HCT116 (cell line): ENCODE measurements at regions not wholly inside any gene's neighbourhood (a gene's known extent, or its start where the extent isn't known, plus 50 kb on each side); places are given as distances from the start of the nearest gene placed in this dataset.

Experiments used
- ATAC-seq: fragments of 200-7000 bp; cut with Tn5 transposase; 2 replicates; pipeline ENCODE4 v1.9.1; 2020; ENCODE audit warnings: mild to moderate bottlenecking, moderate library complexity
- BruUV-seq: library from RNA; stranded (reverse); fragments of 400-500 nt; replicated peaks from 2 replicates; lab custom pipeline; 2021; lab: Mats Ljungman, UMichigan
- CTCF ChIA-PET: fragments of 300-600 bp; sonication (Branson Sonifier 250); formaldehyde crosslinking; loops from one replicate; lab custom pipeline; 2021; ENCODE audit warnings: antibody characterized with exemption; lab: Charles Lee
- POLR2A ChIA-PET: fragments of 300-600, 350-600 bp; sonication (Branson Sonifier 250); formaldehyde crosslinking; loops from one replicate; lab custom pipeline; 2021; ENCODE audit warnings: antibody characterized with exemption; lab: Charles Lee
- RAD21 ChIA-PET, 2 experiments: fragments of 300-600 bp; sonication (Branson Sonifier 250); formaldehyde crosslinking; loops; one replicate each; lab custom pipeline; 2023; ENCODE audit warnings: low total read pairs in 2 of 2; ENCODE audit not compliant: uncharacterized antibody in 2 of 2, unreplicated experiment in 2 of 2, low non-redundant PET in 1 of 2; lab: Charles Lee
- DNase-seq: peaks from one replicate; pipeline ENCODE4 v3.0.0-alpha.2; 2010; ENCODE audit warnings: low read depth, low spot score
- H2AFZ ChIP-seq: fragments of 200-600 bp; shearing (Covaris generic), sonication (generic); 2 replicates; pipeline ENCODE4 v1.6.1; 2017; ENCODE audit warnings: low read depth, mixed run types, mixed read lengths, antibody characterized with exemption, low read length; ENCODE audit not compliant: poor library complexity, severe bottlenecking
- H3K27ac ChIP-seq: 2 replicates; pipeline ENCODE4 v1.5.1; 2012; ENCODE audit warnings: low read depth, low read length
- H3K27me3 ChIP-seq: fragments of 200-600 bp; sonication (generic); 2 replicates; pipeline ENCODE4 v1.6.1; 2016; ENCODE audit warnings: mixed run types, low read length, mixed read lengths; ENCODE audit not compliant: insufficient read depth
- H3K36me3 ChIP-seq, 2 experiments: fragments of 200-500 bp in 1 of 2; fragments of 200-600 bp in 1 of 2; sonication (Bioruptor generic) in 1 of 2; sonication (generic) in 1 of 2; 2 replicates each; pipeline versions ENCODE4 v1.5.1 to v1.6.1; 2014 to 2016; ENCODE audit warnings: low read length in 2 of 2, inconsistent platforms in 1 of 2, mixed read lengths in 1 of 2, mixed run types in 1 of 2; ENCODE audit not compliant: insufficient read depth in 2 of 2, control insufficient read depth in 1 of 2
- H3K4me1 ChIP-seq, 2 experiments: fragments of 200-600 bp in 1 of 2; sonication (generic) in 1 of 2; 2 replicates each; pipeline versions ENCODE4 v1.5.1 to v1.6.1; 2012 to 2017; ENCODE audit warnings: low read length in 2 of 2, inconsistent platforms in 1 of 2, mild to moderate bottlenecking in 1 of 2, mixed read lengths in 1 of 2, mixed run types in 1 of 2, moderate library complexity in 1 of 2; ENCODE audit not compliant: insufficient read depth in 2 of 2, control insufficient read depth in 1 of 2
- H3K4me2 ChIP-seq: fragments of 200-600 bp; sonication (generic); 2 replicates; pipeline ENCODE4 v1.6.1; 2017; ENCODE audit warnings: mixed run types, low read length, mixed read lengths
- H3K4me3 ChIP-seq, 2 experiments: fragments of 200-600 bp in 1 of 2; sonication (generic) in 1 of 2; replicated peaks in 1 of 2; 2 replicates each; pipeline ENCODE4 v1.5.1; 2011 to 2016; ENCODE audit warnings: low read length in 2 of 2, control low read depth in 1 of 2, low read depth in 1 of 2, mild to moderate bottlenecking in 1 of 2, mixed read lengths in 1 of 2, mixed run types in 1 of 2
- H3K79me2 ChIP-seq: fragments of 200-600 bp; sonication (generic); 2 replicates; pipeline ENCODE4 v1.6.1; 2017; ENCODE audit warnings: mild to moderate bottlenecking, mixed run types, low read length, moderate library complexity, mixed read lengths; ENCODE audit not compliant: insufficient read depth
- H3K9ac ChIP-seq: fragments of 200-600 bp; sonication (generic); 2 replicates; pipeline ENCODE4 v1.6.1; 2016; ENCODE audit warnings: low read length, mixed read lengths
- H3K9me2 ChIP-seq: fragments of 200-600 bp; sonication (generic), shearing (Covaris generic); 2 replicates; pipeline ENCODE4 v1.6.1; 2017; ENCODE audit warnings: mixed run types, mild to moderate bottlenecking, moderate library complexity; ENCODE audit not compliant: insufficient read depth
- H3K9me3 ChIP-seq, 2 experiments: fragments of 200-500 bp in 1 of 2; fragments of 200-600 bp in 1 of 2; sonication (Bioruptor generic) in 1 of 2; sonication (generic) in 1 of 2; 2 replicates each; pipeline ENCODE4 v1.6.1; 2014 to 2017; ENCODE audit warnings: low read length in 2 of 2, mixed read lengths in 2 of 2, inconsistent platforms in 1 of 2, low read depth in 1 of 2, mild to moderate bottlenecking in 1 of 2, mixed run types in 1 of 2, moderate library complexity in 1 of 2; ENCODE audit not compliant: control insufficient read depth in 1 of 2, insufficient read depth in 1 of 2
- H4K20me1 ChIP-seq: fragments of 200-600 bp; sonication (generic), shearing (Covaris generic); 2 replicates; pipeline ENCODE4 v1.6.1; 2017; ENCODE audit warnings: mixed run types, mild to moderate bottlenecking, moderate library complexity; ENCODE audit not compliant: insufficient read depth
- CBX3 ChIP-seq: IDR thresholded peaks from 2 replicates; pipeline ENCODE4 v1.6.1; 2012; ENCODE audit warnings: low read depth
- CEBPB ChIP-seq: IDR thresholded peaks from 2 replicates; pipeline ENCODE4 v1.6.1; 2012; ENCODE audit warnings: low read depth
- CTCF ChIP-seq, 3 experiments: fragments of 200-600 bp in 1 of 3; sonication (generic) in 1 of 3; IDR thresholded peaks in 2 of 3; conservative IDR thresholded peaks in 1 of 3; 2 replicates each; pipeline ENCODE4 v1.5.1; 2012 to 2017; ENCODE audit warnings: low read depth in 2 of 3, low read length in 2 of 3, antibody characterized with exemption in 1 of 3, borderline replicate concordance in 1 of 3, control low read depth in 1 of 3, mild to moderate bottlenecking in 1 of 3, mixed read lengths in 1 of 3, mixed run types in 1 of 3, moderate library complexity in 1 of 3; ENCODE audit not compliant: insufficient read depth in 1 of 3
- EGR1 ChIP-seq: IDR thresholded peaks from 2 replicates; pipeline ENCODE4 v1.6.1; 2012; ENCODE audit warnings: low read depth
- ELF1 ChIP-seq: IDR thresholded peaks from 2 replicates; pipeline ENCODE4 v1.6.1; 2012; ENCODE audit warnings: low read depth, borderline replicate concordance
- EZH2phosphoT487 ChIP-seq: fragments of 200-600 bp; IDR thresholded peaks from 2 replicates; pipeline ENCODE4 v1.6.1; 2018; ENCODE audit warnings: antibody characterized with exemption, borderline replicate concordance
- JUND ChIP-seq: IDR thresholded peaks from 2 replicates; pipeline ENCODE4 v1.6.1; 2012
- MAX ChIP-seq: IDR thresholded peaks from 2 replicates; pipeline ENCODE4 v1.6.1; 2012
- POLR2A ChIP-seq: IDR thresholded peaks from 2 replicates; pipeline ENCODE4 v1.7.0; 2011; ENCODE audit warnings: borderline replicate concordance; ENCODE audit not compliant: insufficient read depth, insufficient read length; ENCODE audit errors: extremely low read depth
- SIN3A ChIP-seq: IDR thresholded peaks from 2 replicates; pipeline ENCODE4 v1.6.1; 2012; ENCODE audit warnings: low read depth
- SP1 ChIP-seq: IDR thresholded peaks from 2 replicates; pipeline ENCODE4 v1.6.1; 2012; ENCODE audit warnings: low read depth
- SRF ChIP-seq: IDR thresholded peaks from 2 replicates; pipeline ENCODE4 v1.6.1; 2012; ENCODE audit warnings: low read depth
- TCF7L2 ChIP-seq: IDR thresholded peaks from 2 replicates; pipeline ENCODE4 v1.7.0; 2011; ENCODE audit warnings: borderline replicate concordance, inconsistent platforms; ENCODE audit not compliant: insufficient read depth, insufficient read length; ENCODE audit errors: extremely low read depth
- ZBTB33 ChIP-seq: IDR thresholded peaks from 2 replicates; pipeline ENCODE4 v1.6.1; 2011; ENCODE audit warnings: mild to moderate bottlenecking, low read length, moderate library complexity; ENCODE audit not compliant: insufficient replicate concordance; ENCODE audit errors: extremely low read depth
- ZFX ChIP-seq: fragments of 450-650 bp; IDR thresholded peaks from 2 replicates; pipeline ENCODE4 v1.6.1; 2017
- intact Hi-C: fragments of 100-400 bp; cut with micrococcal nuclease; formaldehyde crosslinking; loops from 2 replicates; pipeline ENCODE4 v1.10.0; 2022

- TF ChIP-seq CTCF (IDR thresholded peaks at IDR 0.05 in 2 of 3, conservative IDR thresholded peaks at IDR 0.05 in 1 of 3; ENCODE audit: borderline replicate concordance in 1 of 3, insufficient read depth in 1 of 3, low read depth in 2 of 3, low read length in 2 of 3) = no peak
- peak; percentile 25; the same call in 1 of the 2 replicates for TF ChIP-seq CEBPB
- TF ChIP-seq SP1 = peak; percentile 53
- no peak for TF ChIP-seq TCF7L2
- TF ChIP-seq SRF = no peak
These were observed 162.9 kb upstream of the AGAP1 start (continued) for GRCh38 chr2:235330775-235331451.

- no peak for DNase-seq
- ATAC-seq = no peak
- Histone ChIP-seq H3K27me3 (no peaks in the 10 kb centered on the region), H3K9me3 (0 out of 4 replicates have a peak, but pooled peaks cover 0 to 4% of the 10 kb centered on the region in 2 experiments), H3K9me2 (no peaks in the 10 kb centered on the region), H2AFZ (no peak overlapping the region), H3K79me2 (no peaks in the 10 kb centered on the region), H3K4me2 (no peak overlapping the region), H3K4me1 (peaks cover 0 to 11% of the 10 kb centered on the region in 2 experiments; a peak in 3 of 4 replicates), H3K27ac (no peak overlapping the region), H3K4me3 (no peak overlapping the region), H4K20me1 (no peaks in the 10 kb centered on the region), H3K36me3 (no peaks in the 10 kb centered on the region)
- CTCF ChIA-PET = no interaction called here
- RAD21 ChIA-PET = no interaction called here
- BruUV-seq = no TSS peak
- intact Hi-C loops = no loop called here
- POLR2A ChIA-PET = no interaction called here
- TF ChIP-seq SIN3A (no peak), ZFX (no peak), TCF7L2 (no peak), JUND (no peak), MAX (no peak), ELF1 (no peak), EZH2phosphoT487 (no peak), EGR1 (no peak), CEBPB (no peak), ZBTB33 (no peak), CBX3 (no peak), POLR2A (no peak), SP1 (no peak)
- TF ChIP-seq, all 23 proteins: peak for 0
- no peak overlapping the region for H3K9ac ChIP-seq
These were observed 161.5 kb upstream of the AGAP1 start for GRCh38 chr2:235332240-235332890.
